K562 (cell line): ENCODE measurements at regions not wholly inside any gene's neighbourhood (a gene's known extent, or its start where the extent isn't known, plus 50 kb on each side); places are given as distances from the start of the nearest gene placed in this dataset.

ENCODE experiments used
- CBFA2T3 ChIP-seq: fragments of 450-650 bp; IDR thresholded peaks from 2 replicates; pipeline ENCODE4 v1.6.1; 2017
- CEBPG ChIP-seq, 3 experiments: fragments of 200-800 bp in 1 of 3; sonication (Bioruptor generic) in 1 of 3; sonication (generic) in 1 of 3; formaldehyde crosslinking in 1 of 3; IDR thresholded peaks in 2 of 3; conservative IDR thresholded peaks in 1 of 3; 2 replicates each; pipeline versions ENCODE4 v1.6.1 to v1.8.0; 2016 to 2022; ENCODE audit warnings: missing compliant biosample characterization in 2 of 3, missing genetic modification characterization in 2 of 3, mild to moderate bottlenecking in 1 of 3, missing genetic modification reagents in 1 of 3
- DMBX1 ChIP-seq: fragments of 250-450 bp; sonication (Bioruptor Pico); IDR thresholded peaks from 2 replicates; pipeline ENCODE4 v1.8.0; 2022; ENCODE audit warnings: inconsistent platforms, mild to moderate bottlenecking, moderate library complexity, borderline replicate concordance
- EGR1 ChIP-seq: fragments of 450-650 bp; conservative IDR thresholded peaks from 2 replicates; pipeline ENCODE4 v1.6.1; 2017; ENCODE audit warnings: mild to moderate bottlenecking
- FOXK1 ChIP-seq: sonication (generic); formaldehyde crosslinking; IDR thresholded peaks from 2 replicates; pipeline ENCODE4 v1.8.0; 2022; ENCODE audit warnings: missing genetic modification reagents, mild to moderate bottlenecking, borderline replicate concordance
- HDGF ChIP-seq: fragments of 450-650 bp; IDR thresholded peaks from 2 replicates; pipeline ENCODE4 v1.6.1; 2016
- MED1 ChIP-seq: sonication (generic); formaldehyde crosslinking; IDR thresholded peaks from 2 replicates; pipeline ENCODE4 v1.8.1; 2023; ENCODE audit warnings: missing genetic modification reagents, borderline replicate concordance
- NEUROD1 ChIP-seq: fragments of 150-350 bp; IDR thresholded peaks from 2 replicates; pipeline ENCODE4 v1.6.1; 2014; ENCODE audit warnings: borderline replicate concordance, low read length, low read depth; ENCODE audit not compliant: partially characterized antibody
- RBM25 ChIP-seq: fragments of 200-400 bp; formaldehyde crosslinking; IDR thresholded peaks from 2 replicates; pipeline ENCODE4 v1.6.1; 2018; ENCODE audit warnings: low read length, low read depth, moderate library complexity; ENCODE audit not compliant: severe bottlenecking
- SMARCA5 ChIP-seq: fragments of 450-650 bp; IDR thresholded peaks from 2 replicates; pipeline ENCODE4 v1.6.1; 2016
- SRF ChIP-seq, 2 experiments: fragments of 250-450, 450-650 bp in 1 of 2; sonication (Bioruptor Pico) in 1 of 2; sonication (generic) in 1 of 2; formaldehyde crosslinking; IDR thresholded peaks; 2 replicates each; pipeline versions ENCODE4 v1.5.0 to v1.5.1; 2020 to 2022; ENCODE audit warnings: mild to moderate bottlenecking in 1 of 2, missing genetic modification reagents in 1 of 2
- TARDBP ChIP-seq: fragments of 450-650 bp; IDR thresholded peaks from 2 replicates; pipeline ENCODE4 v1.6.1; 2016
- TCF3 ChIP-seq: sonication (generic); formaldehyde crosslinking; IDR thresholded peaks from 2 replicates; pipeline ENCODE4 v1.4.0; 2020; ENCODE audit warnings: mild to moderate bottlenecking, missing genetic modification reagents
- TEAD1 ChIP-seq, 2 experiments: fragments of 450-650 bp in 1 of 2; sonication (generic) in 1 of 2; formaldehyde crosslinking; IDR thresholded peaks; 2 replicates each; pipeline versions ENCODE4 v1.4.0 to v1.8.0; 2020 to 2022; ENCODE audit warnings: mild to moderate bottlenecking in 2 of 2, missing genetic modification reagents in 1 of 2
- TGIF2 ChIP-seq: sonication (generic); formaldehyde crosslinking; IDR thresholded peaks from 2 replicates; pipeline ENCODE4 v1.8.1; 2022; ENCODE audit warnings: mild to moderate bottlenecking, missing genetic modification reagents, moderate library complexity
- ZBTB17 ChIP-seq: fragments of 450-650 bp; formaldehyde crosslinking; IDR thresholded peaks from 2 replicates; pipeline ENCODE4 v1.4.0; 2020; ENCODE audit warnings: mild to moderate bottlenecking
- ZFX ChIP-seq: sonication (generic); formaldehyde crosslinking; IDR thresholded peaks from 2 replicates; pipeline ENCODE4 v1.8.0; 2022; ENCODE audit warnings: mild to moderate bottlenecking, missing genetic modification reagents, moderate library complexity
- ZKSCAN3 ChIP-seq: fragments of 250-450 bp; sonication (Bioruptor Pico); IDR thresholded peaks from 2 replicates; pipeline ENCODE4 v1.4.0; 2020
- ZNF24 ChIP-seq: fragments of 450-650 bp; IDR thresholded peaks from 2 replicates; pipeline ENCODE4 v1.6.1; 2016
- ZNF408 ChIP-seq: fragments of 250-450 bp; sonication (Bioruptor Pico); IDR thresholded peaks from 2 replicates; pipeline ENCODE4 v1.4.0; 2020; ENCODE audit warnings: low read depth, mild to moderate bottlenecking, moderate library complexity
- ZNF668 ChIP-seq: fragments of 250-450 bp; sonication (Bioruptor Pico); IDR thresholded peaks from 2 replicates; pipeline ENCODE4 v1.8.0; 2022; ENCODE audit warnings: mild to moderate bottlenecking, inconsistent platforms
- ZNF785 ChIP-seq: fragments of 250-450 bp; sonication (Bioruptor Pico); IDR thresholded peaks from 2 replicates; pipeline ENCODE4 v1.4.0; 2020; ENCODE audit warnings: mild to moderate bottlenecking
- TF ChIP-seq, protein P1 (sequence below): IDR thresholded peaks from 2 replicates; pipeline ENCODE4 v1.6.1; 2016; ENCODE audit warnings: missing genetic modification characterization, missing compliant biosample characterization
- TF ChIP-seq, protein P2 (sequence below): sonication (generic); formaldehyde crosslinking; IDR thresholded peaks from 2 replicates; pipeline ENCODE4 v1.8.1; 2023; ENCODE audit warnings: mild to moderate bottlenecking, missing genetic modification reagents
- TF ChIP-seq, protein P3 (sequence below): sonication (generic); formaldehyde crosslinking; IDR thresholded peaks from 2 replicates; pipeline ENCODE4 v1.8.0; 2022; ENCODE audit warnings: mild to moderate bottlenecking, missing genetic modification reagents
- TF ChIP-seq, protein P4 (sequence below): IDR thresholded peaks from 3 replicates; pipeline ENCODE4 v1.6.1; 2011; ENCODE audit warnings: borderline replicate concordance, mild to moderate bottlenecking; ENCODE audit not compliant: insufficient read length, insufficient read depth

DNA sequence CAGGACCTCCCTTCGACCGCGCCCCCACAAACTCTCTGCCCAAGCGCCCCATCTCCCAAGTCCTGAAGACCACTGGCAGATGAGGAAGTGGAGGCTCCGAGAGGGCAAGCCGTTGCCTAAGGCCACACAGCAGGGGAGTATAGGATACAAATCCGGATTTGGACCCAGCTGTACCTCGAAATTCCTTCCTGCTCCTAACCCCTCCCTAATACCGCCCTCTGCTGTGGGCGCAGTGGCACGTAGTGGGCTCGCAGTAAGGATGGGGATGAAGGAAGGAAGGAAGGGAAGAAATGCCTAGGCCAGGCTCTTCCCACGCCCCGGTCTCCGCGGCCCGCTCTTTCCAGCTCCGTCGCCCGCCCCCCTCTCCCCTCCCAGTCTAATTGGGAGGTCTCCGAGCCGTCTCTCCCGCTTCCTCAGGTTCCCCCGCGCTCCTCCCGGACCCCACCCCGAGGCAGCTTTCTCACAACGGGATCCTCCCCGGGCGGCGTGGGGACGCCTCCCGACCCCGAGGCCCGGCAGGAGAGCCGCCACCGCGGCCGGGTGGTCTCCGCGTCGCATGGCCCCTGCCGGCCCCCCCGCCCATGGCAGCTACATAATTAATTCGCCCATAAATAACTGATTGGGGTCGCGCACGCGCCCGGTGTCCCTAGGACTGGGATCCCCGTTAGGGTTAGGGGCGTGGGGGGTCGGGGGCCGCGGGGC lies 138.9 kb downstream of the C9orf50 start (continued):
- TF ChIP-seq ZNF668 (CRISPR knock-in tag): no peak
- TF ChIP-seq, protein P1, sequence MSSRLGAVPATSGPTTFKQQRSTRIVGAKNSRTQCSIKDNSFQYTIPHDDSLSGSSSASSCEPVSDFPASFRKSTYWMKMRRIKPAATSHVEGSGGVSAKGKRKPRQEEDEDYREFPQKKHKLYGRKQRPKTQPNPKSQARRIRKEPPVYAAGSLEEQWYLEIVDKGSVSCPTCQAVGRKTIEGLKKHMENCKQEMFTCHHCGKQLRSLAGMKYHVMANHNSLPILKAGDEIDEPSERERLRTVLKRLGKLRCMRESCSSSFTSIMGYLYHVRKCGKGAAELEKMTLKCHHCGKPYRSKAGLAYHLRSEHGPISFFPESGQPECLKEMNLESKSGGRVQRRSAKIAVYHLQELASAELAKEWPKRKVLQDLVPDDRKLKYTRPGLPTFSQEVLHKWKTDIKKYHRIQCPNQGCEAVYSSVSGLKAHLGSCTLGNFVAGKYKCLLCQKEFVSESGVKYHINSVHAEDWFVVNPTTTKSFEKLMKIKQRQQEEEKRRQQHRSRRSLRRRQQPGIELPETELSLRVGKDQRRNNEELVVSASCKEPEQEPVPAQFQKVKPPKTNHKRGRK (tag): no peak
- 0 out of 2 replicates have a peak, but pooled peaks have one; percentile 45 for TF ChIP-seq ZBTB17
- TF ChIP-seq TEAD1 (CRISPR knock-in tag; IDR thresholded peaks at IDR 0.05): no peak
- TF ChIP-seq TARDBP: no peak
- 0 out of 2 replicates have a peak, but pooled peaks have one; percentile 35 for TF ChIP-seq HDGF
- TF ChIP-seq ZNF24: peak; percentile 40; the same call in 1 of the 2 replicates
- no peak for TF ChIP-seq CBFA2T3
- no peak for TF ChIP-seq MED1 (CRISPR knock-in tag)
- TF ChIP-seq FOXK1 (CRISPR knock-in tag): no peak
- no peak for TF ChIP-seq CEBPG (CRISPR knock-in tag; IDR thresholded peaks at IDR 0.05)
- TF ChIP-seq CEBPG (tag; conservative IDR thresholded peaks at IDR 0.05 in 1 of 2, IDR thresholded peaks at IDR 0.05 in 1 of 2): no peak
- no peak for TF ChIP-seq SRF (CRISPR knock-in tag; IDR thresholded peaks at IDR 0.05)
- no peak for TF ChIP-seq ZNF785
- no peak for TF ChIP-seq EGR1
- TF ChIP-seq DMBX1 (CRISPR knock-in tag): no peak
- TF ChIP-seq NEUROD1: no peak
- no peak for TF ChIP-seq ZNF408
- TF ChIP-seq, protein P2, sequence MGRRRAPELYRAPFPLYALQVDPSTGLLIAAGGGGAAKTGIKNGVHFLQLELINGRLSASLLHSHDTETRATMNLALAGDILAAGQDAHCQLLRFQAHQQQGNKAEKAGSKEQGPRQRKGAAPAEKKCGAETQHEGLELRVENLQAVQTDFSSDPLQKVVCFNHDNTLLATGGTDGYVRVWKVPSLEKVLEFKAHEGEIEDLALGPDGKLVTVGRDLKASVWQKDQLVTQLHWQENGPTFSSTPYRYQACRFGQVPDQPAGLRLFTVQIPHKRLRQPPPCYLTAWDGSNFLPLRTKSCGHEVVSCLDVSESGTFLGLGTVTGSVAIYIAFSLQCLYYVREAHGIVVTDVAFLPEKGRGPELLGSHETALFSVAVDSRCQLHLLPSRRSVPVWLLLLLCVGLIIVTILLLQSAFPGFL (CRISPR knock-in tag): no peak
- TF ChIP-seq, protein P3, sequence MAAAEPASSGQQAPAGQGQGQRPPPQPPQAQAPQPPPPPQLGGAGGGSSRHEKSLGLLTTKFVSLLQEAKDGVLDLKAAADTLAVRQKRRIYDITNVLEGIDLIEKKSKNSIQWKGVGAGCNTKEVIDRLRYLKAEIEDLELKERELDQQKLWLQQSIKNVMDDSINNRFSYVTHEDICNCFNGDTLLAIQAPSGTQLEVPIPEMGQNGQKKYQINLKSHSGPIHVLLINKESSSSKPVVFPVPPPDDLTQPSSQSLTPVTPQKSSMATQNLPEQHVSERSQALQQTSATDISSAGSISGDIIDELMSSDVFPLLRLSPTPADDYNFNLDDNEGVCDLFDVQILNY: no peak
- TF ChIP-seq ZFX: no peak; the same call in none of the 2 replicates
- no peak for TF ChIP-seq TGIF2 (CRISPR knock-in tag)
- TF ChIP-seq SMARCA5: peak; percentile 71; the same call in 1 of the 2 replicates
- no peak for TF ChIP-seq TCF3 (CRISPR knock-in tag)
- TF ChIP-seq ZKSCAN3 (CRISPR knock-in tag): no peak
- peak; percentile 72 for TF ChIP-seq RBM25
- TF ChIP-seq, protein P4, sequence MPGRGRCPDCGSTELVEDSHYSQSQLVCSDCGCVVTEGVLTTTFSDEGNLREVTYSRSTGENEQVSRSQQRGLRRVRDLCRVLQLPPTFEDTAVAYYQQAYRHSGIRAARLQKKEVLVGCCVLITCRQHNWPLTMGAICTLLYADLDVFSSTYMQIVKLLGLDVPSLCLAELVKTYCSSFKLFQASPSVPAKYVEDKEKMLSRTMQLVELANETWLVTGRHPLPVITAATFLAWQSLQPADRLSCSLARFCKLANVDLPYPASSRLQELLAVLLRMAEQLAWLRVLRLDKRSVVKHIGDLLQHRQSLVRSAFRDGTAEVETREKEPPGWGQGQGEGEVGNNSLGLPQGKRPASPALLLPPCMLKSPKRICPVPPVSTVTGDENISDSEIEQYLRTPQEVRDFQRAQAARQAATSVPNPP: no peak
